Breast epithelium (tissue), 4 donors: ENCODE measurements at regions not wholly inside any gene's neighbourhood (a gene's known extent, or its start where the extent isn't known, plus 50 kb on each side); places are given as distances from the start of the nearest gene placed in this dataset.

Experiments
- DNase-seq, 2 donors: peaks; one replicate each; pipeline ENCODE4 v3.0.0-alpha.2; 2019; ENCODE audit warnings: low spot score in 2 of 2
- H3K27ac ChIP-seq, 2 donors: fragments of 200-600 bp; sonication (generic) in 1 of 2; one replicate each; pipeline ENCODE4 v1.5.1; 2016 to 2019; ENCODE audit warnings: mild to moderate bottlenecking in 1 of 2
- H3K27me3 ChIP-seq, 2 donors: fragments of 200-600 bp; sonication (generic) in 1 of 2; one replicate each; pipeline versions ENCODE4 v1.5.1 to v1.6.0; 2017 to 2019; ENCODE audit warnings: control low read depth in 1 of 2, mild to moderate bottlenecking in 1 of 2
- H3K36me3 ChIP-seq: fragments of 200-600 bp; one replicate; pipeline ENCODE4 v1.5.1; 2019
- H3K4me1 ChIP-seq, 2 donors: fragments of 200-600 bp; sonication (generic); one replicate each; pipeline ENCODE4 v1.5.1; 2016 to 2019; ENCODE audit warnings: control low read depth in 1 of 2
- H3K4me3 ChIP-seq, 3 donors: fragments of 200-600 bp; sonication (generic); 1 replicate in 2 of 3; 2 replicates in 1 of 3; pipeline ENCODE4 v1.5.1; 2016 to 2019; ENCODE audit warnings: mild to moderate bottlenecking in 3 of 3, moderate library complexity in 2 of 3
- H3K9me3 ChIP-seq, 2 donors: fragments of 200-600 bp; sonication (generic) in 1 of 2; one replicate each; pipeline ENCODE4 v1.5.1; 2016 to 2019; ENCODE audit warnings: control low read depth in 1 of 2
- CTCF ChIP-seq, 3 donors: fragments of 450-650 bp; IDR thresholded peaks; one replicate each; pipeline ENCODE4 v1.5.1; 2016 to 2017; ENCODE audit warnings: antibody characterized with exemption in 3 of 3, mild to moderate bottlenecking in 3 of 3, moderate library complexity in 3 of 3
- POLR2A ChIP-seq: fragments of 450-650 bp; IDR thresholded peaks from one replicate; pipeline ENCODE4 v1.6.1; 2016; ENCODE audit warnings: antibody characterized with exemption, mild to moderate bottlenecking, moderate library complexity
- POLR2AphosphoS5 ChIP-seq, 3 donors: sonication (generic); formaldehyde crosslinking; IDR thresholded peaks; one replicate each; pipeline ENCODE4 v1.6.1; 2017; ENCODE audit warnings: antibody characterized with exemption in 3 of 3
- intact Hi-C: fragments of 100-400 bp; cut with DNase I; formaldehyde crosslinking; loops from one replicate; pipeline ENCODE4 v1.15.1; 2023; ENCODE audit warnings: low total_unique reads

- Histone ChIP-seq H3K36me3 (no peaks in the 10 kb centered on the region), H3K4me3 (no peak overlapping the region), H3K27me3 (no peaks in the 10 kb centered on the region), H3K27ac (no peak overlapping the region), H3K9me3 (no peaks in the 10 kb centered on the region), H3K4me1 (no peaks in the 10 kb centered on the region)
- no peak for DNase-seq
- no peak for TF ChIP-seq POLR2AphosphoS5 (IDR thresholded peaks at IDR 0.05)
- no peak for TF ChIP-seq POLR2A
- TF ChIP-seq CTCF (IDR thresholded peaks at IDR 0.05), result no peak
- intact Hi-C loops, result no loop called here
These were observed 286.8 kb upstream of the UGT8 start for GRCh38 chr4:114311787-114312186.

DNA sequence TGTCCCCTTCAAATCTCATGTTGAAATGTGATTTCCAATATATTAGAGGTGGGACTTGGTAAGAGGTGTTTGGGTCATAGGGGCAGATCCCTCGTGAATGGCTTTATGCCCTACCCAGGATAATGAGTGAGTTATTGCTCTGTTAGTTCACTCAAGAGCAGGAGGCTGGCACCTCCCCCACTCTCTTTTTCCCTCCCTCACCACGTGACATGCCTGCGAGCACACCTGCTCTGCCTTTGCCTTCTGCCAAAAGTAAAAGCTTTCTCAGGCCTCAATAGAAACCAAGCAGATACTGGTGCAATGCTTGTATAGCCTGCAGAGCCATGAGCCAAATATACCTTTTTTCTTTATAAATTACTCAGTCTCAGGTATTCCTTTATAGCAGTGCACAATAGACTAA is 286.3 kb upstream of the UGT8 start:
- no peak overlapping the region for H3K27ac ChIP-seq
- no peaks in the 10 kb centered on the region for H3K4me1 ChIP-seq
- H3K27me3 ChIP-seq, result no peaks in the 10 kb centered on the region
- intact Hi-C loops, result no loop called here
- H3K4me3 ChIP-seq, result no peak overlapping the region
- no peaks in the 10 kb centered on the region for H3K36me3 ChIP-seq
- H3K9me3 ChIP-seq, result no peaks in the 10 kb centered on the region
- DNase-seq, result no peak
- no peak for TF ChIP-seq POLR2A
- TF ChIP-seq POLR2AphosphoS5 (IDR thresholded peaks at IDR 0.05), result no peak
- no peak for TF ChIP-seq CTCF (IDR thresholded peaks at IDR 0.05)

- Histone ChIP-seq H3K9me3 (no peaks in the 10 kb centered on the region), H3K4me1 (no peaks in the 10 kb centered on the region), H3K27me3 (no peaks in the 10 kb centered on the region), H3K27ac (no peak overlapping the region), H3K4me3 (no peak overlapping the region), H3K36me3 (no peaks in the 10 kb centered on the region)
- TF ChIP-seq POLR2A, result no peak
- TF ChIP-seq CTCF (IDR thresholded peaks at IDR 0.05), result no peak
- TF ChIP-seq POLR2AphosphoS5 (IDR thresholded peaks at IDR 0.05), result no peak
- no peak for DNase-seq
- intact Hi-C loops, result no loop called here
These were observed 281.8 kb upstream of the UGT8 start for GRCh38 chr4:114316789-114317188.

DNA sequence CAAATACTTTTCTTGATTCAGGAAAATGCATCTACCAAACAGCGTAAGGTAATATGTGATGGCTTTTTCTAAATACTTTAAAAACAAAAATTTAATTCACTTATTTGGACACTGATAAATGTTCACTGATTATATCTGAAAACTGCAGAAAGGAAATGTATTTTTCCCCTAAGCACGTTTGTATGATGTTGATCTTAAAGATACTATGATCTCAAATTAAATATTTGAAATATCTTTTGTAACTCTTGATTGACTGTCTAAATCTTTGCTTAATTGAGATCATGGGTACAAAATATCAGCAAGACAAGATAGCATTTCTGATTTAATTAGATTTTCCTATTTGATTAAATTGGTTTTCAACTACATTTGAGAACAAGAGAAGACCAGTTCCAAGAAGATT is 281.0 kb upstream of the UGT8 start:
- no peak overlapping the region for H3K27ac ChIP-seq
- H3K4me3 ChIP-seq, result no peak overlapping the region
- H3K36me3 ChIP-seq, result no peaks in the 10 kb centered on the region
- no peaks in the 10 kb centered on the region for H3K27me3 ChIP-seq
- H3K9me3 ChIP-seq, result no peaks in the 10 kb centered on the region
- H3K4me1 ChIP-seq, result no peaks in the 10 kb centered on the region
- TF ChIP-seq POLR2AphosphoS5 (IDR thresholded peaks at IDR 0.05) (no peak), POLR2A (no peak), CTCF (IDR thresholded peaks at IDR 0.05) (no peak)
- intact Hi-C loops, result no loop called here
- DNase-seq, result no peak

DNA sequence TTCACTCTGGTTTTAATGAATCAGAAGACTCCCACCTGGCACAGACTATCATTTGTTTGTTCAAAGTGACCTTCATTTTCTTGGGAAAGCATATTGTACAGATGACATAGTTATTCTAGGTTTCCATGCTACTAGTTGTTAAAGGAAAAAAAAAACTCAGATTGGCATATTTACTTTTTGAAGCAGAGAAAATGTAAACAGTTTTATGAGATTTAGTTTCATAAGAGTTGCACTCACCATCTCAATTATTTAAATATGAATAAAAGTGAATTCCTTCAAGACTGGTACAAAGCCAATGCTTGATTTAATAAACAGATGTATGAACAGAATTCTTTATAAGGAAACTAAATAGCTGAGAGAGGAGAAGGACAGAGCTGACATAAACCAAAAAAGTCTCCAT is 280.3 kb upstream of the UGT8 start:
- Histone ChIP-seq H3K36me3 (no peaks in the 10 kb centered on the region), H3K27ac (no peak overlapping the region), H3K9me3 (no peaks in the 10 kb centered on the region), H3K4me3 (no peak overlapping the region), H3K27me3 (no peaks in the 10 kb centered on the region), H3K4me1 (no peaks in the 10 kb centered on the region)
- intact Hi-C loops, result no loop called here
- no peak for DNase-seq
- no peak for TF ChIP-seq CTCF (IDR thresholded peaks at IDR 0.05)
- no peak for TF ChIP-seq POLR2A
- TF ChIP-seq POLR2AphosphoS5 (IDR thresholded peaks at IDR 0.05), result no peak
